ENCODE measurements at regions not wholly inside any gene's neighbourhood (a gene's known extent, or its start where the extent isn't known, plus 50 kb on each side); places are given as distances from the start of the nearest gene placed in this dataset.
"Not testable (repeated sequence)": the region's sequence is repeated elsewhere in the genome, so short reads cannot be mapped to it uniquely, and the experiment has no call there.

DNA sequence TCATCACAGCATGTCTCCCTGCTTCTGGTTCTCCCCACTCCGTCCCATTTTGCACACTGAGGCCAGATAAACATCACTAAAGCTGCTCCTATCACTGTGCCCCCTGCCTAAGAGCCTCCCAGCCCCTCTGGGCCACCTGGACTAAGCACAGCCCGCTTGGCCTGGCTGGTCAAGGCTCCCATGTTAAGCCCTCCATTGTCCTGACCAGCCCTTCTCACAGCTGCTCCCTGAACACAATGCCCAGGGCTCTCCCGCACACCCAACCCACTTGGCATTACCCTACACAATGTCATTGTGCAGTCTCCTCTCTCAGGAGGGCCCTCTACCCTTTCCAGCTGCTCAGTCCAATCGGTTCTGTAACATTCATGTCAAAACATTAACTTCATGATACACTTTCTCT lies 133.4 kb downstream of the NUFIP1 start:
- intact Hi-C loops (cut with DNase I), result no loop called here
- no peak for DNase-seq
- ATAC-seq (ENCODE audit: poor library complexity), result no peak

DNA sequence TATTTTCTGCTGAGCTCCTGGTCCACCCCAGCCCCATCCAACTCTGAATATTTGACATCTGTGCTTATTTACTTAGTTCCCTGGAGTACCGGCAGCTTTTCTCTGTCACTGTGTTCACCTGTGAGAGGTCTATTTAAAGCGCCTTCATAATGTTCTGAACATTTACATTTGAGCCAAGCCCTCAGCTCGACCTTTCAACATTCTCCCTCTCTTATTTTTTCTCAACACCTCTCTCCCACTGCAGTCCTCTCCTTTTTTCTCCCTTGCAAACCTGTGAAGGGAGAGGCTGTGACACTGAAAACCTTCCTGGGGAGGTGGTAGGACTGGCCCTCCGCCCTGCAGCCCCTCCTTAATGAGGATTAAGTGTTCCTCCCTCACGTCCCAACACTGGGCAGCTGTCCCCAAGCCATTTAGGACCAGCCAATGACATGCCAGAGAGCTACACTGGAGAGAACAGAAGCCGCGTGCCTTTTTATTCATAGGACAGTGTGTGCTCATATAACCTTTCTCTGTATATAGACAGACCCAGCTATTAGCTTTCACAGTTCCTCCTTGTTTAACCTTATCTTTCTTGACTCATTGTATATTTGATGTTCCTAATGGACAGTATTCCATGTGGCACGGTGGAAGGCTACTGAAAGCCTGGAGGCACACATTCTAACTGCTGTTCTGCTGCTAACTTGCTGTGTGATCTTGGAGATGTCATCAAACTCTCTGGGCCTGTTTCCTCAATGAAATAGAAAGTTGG lies 134.8 kb downstream of the NUFIP1 start:
- intact Hi-C loops (cut with DNase I), result no loop called here
- DNase-seq, result peak; percentile 85
- ATAC-seq (ENCODE audit: poor library complexity), result peak; percentile 94

DNA sequence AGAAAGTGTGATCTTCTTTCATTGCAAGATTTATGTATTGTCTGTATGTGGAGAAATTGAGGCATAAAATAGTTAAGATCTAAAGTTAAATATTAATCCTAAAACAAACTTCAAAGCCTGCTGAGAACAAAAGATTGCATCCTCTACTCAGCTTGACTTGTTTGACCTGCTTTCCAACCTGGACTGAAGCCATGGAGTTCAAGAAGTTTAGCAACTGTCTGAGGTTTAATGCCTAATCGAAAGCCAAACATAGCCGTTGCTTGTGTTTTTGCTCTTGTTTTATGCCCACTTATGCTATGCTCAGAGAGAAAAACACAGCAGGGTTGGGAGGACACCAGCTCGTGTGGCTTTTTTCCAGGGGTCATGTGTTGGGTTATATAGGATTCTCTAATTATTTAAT lies 135.6 kb downstream of the NUFIP1 start:
- intact Hi-C loops (cut with DNase I), result no loop called here
- DNase-seq (no peak), ATAC-seq (ENCODE audit: poor library complexity) (peak; percentile 6)

DNA sequence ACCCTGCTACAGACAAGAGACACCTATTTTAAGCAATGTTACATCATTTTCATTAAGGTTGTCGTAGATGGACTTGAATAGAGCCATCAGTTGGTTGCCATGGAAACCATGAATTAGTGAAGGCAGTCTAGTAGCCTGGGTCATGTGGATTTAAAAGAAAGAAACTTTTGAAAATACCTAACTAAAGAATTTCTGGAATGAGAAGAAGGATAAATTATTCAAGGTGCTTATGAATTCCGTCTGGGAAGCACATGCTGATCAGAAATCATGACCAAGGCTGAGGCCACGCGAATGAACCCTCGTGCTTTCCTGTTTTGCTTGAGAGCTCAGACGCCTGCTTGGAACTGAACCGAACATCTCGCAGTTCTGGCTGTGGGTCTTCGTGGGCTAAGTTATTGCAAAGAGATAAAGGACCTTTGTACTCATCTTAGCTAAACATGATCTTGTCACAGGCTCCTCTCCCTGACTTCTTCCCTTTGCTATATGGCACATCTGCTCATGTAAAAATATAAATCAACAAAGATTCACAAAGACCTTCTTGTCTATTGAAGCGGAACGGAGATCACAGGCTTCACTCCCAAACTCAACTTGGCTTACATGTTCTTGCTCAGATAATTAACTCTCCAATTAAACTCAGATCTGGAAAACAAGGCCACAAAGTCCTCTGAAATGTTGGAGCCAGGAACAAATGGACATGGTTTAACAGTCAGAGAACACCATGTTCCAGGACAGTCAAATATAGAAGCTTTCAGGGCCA lies 140.2 kb downstream of the NUFIP1 start:
- intact Hi-C loops (cut with DNase I), result no loop called here
- ATAC-seq (ENCODE audit: poor library complexity) (no peak), DNase-seq (no peak)

GRCh38 chr13:44845281-44846058 lies 143.8 kb downstream of the NUFIP1 start:
- ATAC-seq (ENCODE audit: poor library complexity); intact Hi-C loops (cut with DNase I); DNase-seq: not testable (repeated sequence)

DNA sequence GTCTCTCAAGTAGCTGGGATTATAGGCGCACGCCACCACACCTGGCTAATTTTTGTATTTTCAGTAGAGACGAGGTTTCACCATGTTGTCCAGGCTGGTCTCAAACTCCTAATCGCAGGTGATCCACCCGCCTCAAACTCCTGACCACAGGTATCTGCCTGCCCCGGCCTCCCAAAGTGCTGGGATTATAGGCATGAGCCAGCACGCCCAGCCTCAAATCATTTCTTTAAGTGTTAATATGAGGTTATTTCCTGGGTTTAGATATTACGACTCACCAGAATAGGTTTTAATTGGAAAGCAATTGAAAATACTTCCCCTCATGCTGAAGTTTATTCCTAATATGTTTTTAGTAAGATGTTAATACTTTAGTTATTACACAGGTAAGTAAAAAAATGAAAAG lies 144.5 kb downstream of the NUFIP1 start:
- intact Hi-C loops (cut with DNase I), result no loop called here
- no peak for ATAC-seq (ENCODE audit: poor library complexity)
- no peak for DNase-seq

DNA sequence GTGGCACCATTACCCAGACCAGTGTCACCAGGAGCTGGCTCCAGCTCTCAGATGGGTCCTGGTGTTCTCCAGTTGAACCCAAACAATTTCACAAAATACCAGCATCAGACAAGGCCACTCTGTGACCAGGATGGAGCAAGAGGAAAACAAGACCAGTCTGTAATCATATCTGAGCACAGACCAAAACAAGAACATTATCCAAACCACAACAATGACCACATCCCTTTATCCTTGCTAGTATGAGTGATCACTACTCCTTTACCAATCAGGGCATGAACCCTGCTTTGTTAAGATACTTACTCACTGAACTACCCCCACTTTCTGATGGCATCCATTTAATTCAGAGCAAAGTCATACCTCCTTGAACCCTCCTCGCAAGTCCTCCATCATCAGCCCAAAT lies 145.9 kb downstream of the NUFIP1 start:
- ATAC-seq (ENCODE audit: poor library complexity) (no peak), DNase-seq (no peak)
- intact Hi-C loops (cut with DNase I), result no loop called here

DNA sequence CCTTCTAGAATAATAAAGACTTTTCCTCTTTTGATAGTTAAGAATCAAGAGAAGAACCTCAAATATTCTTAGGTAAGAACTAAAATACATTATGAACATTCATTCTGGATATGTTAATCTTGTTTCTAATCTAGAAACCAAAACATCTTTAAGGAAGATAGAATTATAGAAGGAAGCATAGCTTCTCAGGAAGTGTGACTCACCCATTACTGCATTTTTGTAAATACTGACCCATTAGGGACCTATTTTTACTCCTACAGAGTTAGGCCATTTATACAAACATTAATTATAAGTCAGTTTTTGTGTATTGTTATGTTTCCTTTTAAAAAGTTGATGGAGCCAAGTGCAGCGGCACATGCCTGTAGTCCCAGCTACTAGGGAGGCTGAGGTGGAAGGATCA lies 147.1 kb downstream of the NUFIP1 start:
- no peak for DNase-seq
- no peak for ATAC-seq (ENCODE audit: poor library complexity)
- intact Hi-C loops (cut with DNase I), result no loop called here

GRCh38 chr13:44840131-44840530 lies 149.1 kb downstream of the NUFIP1 start:
- intact Hi-C loops (cut with DNase I), result no loop called here
- DNase-seq, result no peak
- ATAC-seq (ENCODE audit: poor library complexity), result no peak

- intact Hi-C loops (cut with DNase I), result no loop called here
- DNase-seq, result no peak
- ATAC-seq (ENCODE audit: poor library complexity), result no peak
Measured at GRCh38 chr13:44837250-44837649, 152.0 kb downstream of the NUFIP1 start.

GRCh38 chr13:44834404-44834803 lies 154.9 kb downstream of the NUFIP1 start:
- no peak for ATAC-seq (ENCODE audit: poor library complexity)
- intact Hi-C loops (cut with DNase I), result no loop called here

DNA sequence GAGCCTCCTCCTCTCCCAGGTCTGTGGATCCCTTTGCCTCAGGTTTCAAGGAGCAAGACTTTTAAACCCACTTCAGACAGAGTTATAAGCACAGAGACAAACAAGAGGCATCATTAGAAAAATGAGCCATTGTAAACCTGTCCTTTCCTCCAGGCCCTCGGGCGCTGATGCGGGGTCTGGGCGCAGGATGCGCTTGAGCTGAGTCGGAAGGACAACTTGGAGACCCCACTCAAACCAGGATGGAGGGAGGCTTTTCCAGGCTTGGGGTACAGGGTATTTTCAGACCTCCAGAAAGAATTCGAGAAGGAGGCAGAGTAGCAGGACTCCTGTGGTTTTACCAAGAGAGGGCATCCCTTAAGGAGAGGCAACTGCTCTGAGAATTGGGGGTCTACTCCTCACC lies 155.6 kb downstream of the NUFIP1 start:
- DNase-seq (no peak), ATAC-seq (ENCODE audit: poor library complexity) (no peak)
- intact Hi-C loops (cut with DNase I), result no loop called here

More at GRCh38 chr13:44834404-44834803, 154.9 kb downstream of the NUFIP1 start:
- no peak for DNase-seq

- intact Hi-C loops (cut with DNase I), result no loop called here
- ATAC-seq (ENCODE audit: poor library complexity), result no peak
- DNase-seq, result no peak
Measured at GRCh38 chr13:44833139-44833538, 156.1 kb downstream of the NUFIP1 start.

- DNase-seq (no peak), ATAC-seq (ENCODE audit: poor library complexity) (no peak)
- intact Hi-C loops (cut with DNase I), result no loop called here
Measured at GRCh38 chr13:44826591-44827350, 162.5 kb downstream of the NUFIP1 start.

GRCh38 chr13:44825953-44826352 lies 163.3 kb downstream of the NUFIP1 start:
- no peak for DNase-seq
- intact Hi-C loops (cut with DNase I), result no loop called here
- ATAC-seq (ENCODE audit: poor library complexity), result no peak

GRCh38 chr13:44823555-44823954 lies 165.7 kb downstream of the NUFIP1 start:
- intact Hi-C loops (cut with DNase I); DNase-seq; ATAC-seq (ENCODE audit: poor library complexity): not testable (repeated sequence)

DNA sequence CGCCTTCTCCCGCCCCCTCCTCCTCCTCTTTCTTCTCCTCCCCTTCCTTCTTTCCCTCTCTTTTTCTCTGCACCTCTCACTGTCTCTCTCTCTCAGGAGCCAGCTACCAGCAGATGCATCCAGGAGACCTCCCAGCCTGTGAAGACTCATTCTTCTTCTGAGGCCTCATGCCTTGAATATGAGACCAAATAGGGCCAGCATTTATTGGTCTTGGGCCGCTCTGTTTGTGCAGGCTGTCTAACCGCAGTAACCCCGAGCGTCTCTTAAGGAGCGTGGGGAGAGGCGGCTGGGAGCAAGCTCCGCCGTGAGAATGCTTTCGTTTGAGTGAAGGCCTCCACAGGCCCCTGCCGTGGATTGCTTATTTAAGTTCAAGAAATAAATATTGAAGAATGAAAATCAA lies 167.0 kb downstream of the NUFIP1 start:
- DNase-seq, result no peak
- intact Hi-C loops (cut with DNase I), result no loop called here
- no peak for ATAC-seq (ENCODE audit: poor library complexity)

DNA sequence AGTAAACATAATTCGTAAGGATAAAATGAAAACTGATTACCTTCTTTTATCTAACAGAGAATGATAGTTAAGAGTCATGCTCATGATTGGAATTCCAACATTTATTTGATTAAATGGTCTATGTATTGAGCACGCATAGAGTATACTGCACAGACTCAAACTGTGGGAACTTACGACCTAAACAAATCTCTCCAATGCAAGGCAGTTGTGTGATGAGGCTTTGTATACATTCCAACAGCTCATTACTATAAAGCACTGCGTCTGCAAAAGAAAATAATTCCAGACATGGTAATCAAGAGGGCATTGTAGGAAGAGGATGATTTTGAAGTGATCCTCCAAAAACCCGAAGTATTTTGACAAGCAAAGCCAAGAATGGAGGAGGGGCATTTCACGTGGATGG lies 169.5 kb downstream of the NUFIP1 start:
- intact Hi-C loops (cut with DNase I), result no loop called here
- DNase-seq (no peak), ATAC-seq (ENCODE audit: poor library complexity) (no peak)

DNA sequence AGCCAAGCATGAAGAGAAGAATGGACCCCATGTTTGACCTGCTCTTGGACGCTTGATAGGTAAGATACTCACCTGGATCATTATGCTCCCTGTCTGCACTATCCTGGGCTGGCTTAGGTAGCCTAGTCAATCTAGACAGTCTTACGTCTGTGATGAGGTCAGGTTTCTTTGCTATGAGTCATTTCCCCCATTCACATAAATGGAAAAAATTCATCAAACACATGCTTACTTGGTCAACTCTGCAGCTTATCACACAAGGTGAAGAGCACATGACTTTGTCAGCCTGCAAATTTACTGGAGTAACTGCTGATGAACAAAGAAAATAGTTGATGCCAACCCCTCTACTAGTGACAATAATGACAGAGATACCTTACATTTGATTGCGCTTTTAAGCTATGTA lies 170.0 kb downstream of the NUFIP1 start:
- no peak for DNase-seq
- no peak for ATAC-seq (ENCODE audit: poor library complexity)
- intact Hi-C loops (cut with DNase I), result no loop called here

Data from Right ventricle myocardium superior (tissue), 1 donor.